Panc1 (cell line): ENCODE measurements at regions not wholly inside any gene's neighbourhood (a gene's known extent, or its start where the extent isn't known, plus 50 kb on each side); places are given as distances from the start of the nearest gene placed in this dataset.

Source experiments
- ATAC-seq: fragments of 200-7000 bp; cut with Tn5 transposase; 2 replicates; pipeline ENCODE4 v1.9.1; 2020; ENCODE audit warnings: mild to moderate bottlenecking, moderate library complexity
- BruUV-seq: library from RNA; stranded (reverse); fragments of 400-500 nt; replicated peaks from 2 replicates; lab custom pipeline; 2021; lab: Mats Ljungman, UMichigan
- CTCF ChIA-PET: fragments of 300-600 bp; sonication (Branson Sonifier 250); formaldehyde crosslinking; loops from one replicate; lab custom pipeline; 2022; ENCODE audit warnings: antibody characterized with exemption; lab: Charles Lee
- POLR2A ChIA-PET: fragments of 300-600 bp; sonication (Branson Sonifier 250); formaldehyde crosslinking; loops from one replicate; lab custom pipeline; 2022; ENCODE audit warnings: antibody characterized with exemption; lab: Charles Lee
- DNase-seq: peaks from one replicate; pipeline ENCODE4 v3.0.0-alpha.2; 2010; ENCODE audit warnings: low read depth, low spot score
- H3K27ac ChIP-seq: 2 replicates; pipeline ENCODE4 v1.5.1; 2011; ENCODE audit warnings: mild to moderate bottlenecking, low read length, inconsistent platforms
- H3K27me3 ChIP-seq: fragments of 200-500 bp; sonication (Bioruptor generic); 2 replicates; pipeline ENCODE4 v1.6.0; 2014; ENCODE audit warnings: low read length, inconsistent platforms; ENCODE audit not compliant: control insufficient read depth, insufficient read depth
- H3K36me3 ChIP-seq: fragments of 200-500 bp; sonication (Bioruptor generic); 2 replicates; pipeline ENCODE4 v1.5.1; 2014; ENCODE audit warnings: inconsistent platforms, mild to moderate bottlenecking, low read length, moderate library complexity; ENCODE audit not compliant: control insufficient read depth, insufficient read depth
- H3K4me1 ChIP-seq: 2 replicates; pipeline ENCODE4 v1.5.1; 2011; ENCODE audit warnings: inconsistent platforms, mild to moderate bottlenecking, low read length, moderate library complexity; ENCODE audit not compliant: control insufficient read depth, insufficient read depth
- H3K4me3 ChIP-seq, 2 experiments: 2 replicates each; pipeline ENCODE4 v1.5.1; 2011 to 2012; ENCODE audit warnings: low read depth in 2 of 2, low read length in 2 of 2, mild to moderate bottlenecking in 2 of 2, inconsistent platforms in 1 of 2, moderate library complexity in 1 of 2
- H3K9me3 ChIP-seq: fragments of 200-500 bp; sonication (Bioruptor generic); 2 replicates; pipeline ENCODE4 v1.5.1; 2014; ENCODE audit warnings: low read depth, mild to moderate bottlenecking, inconsistent platforms, low read length, moderate library complexity; ENCODE audit not compliant: control insufficient read depth, insufficient read depth
- CTCF ChIP-seq: fragments of 450-650 bp; IDR thresholded peaks from 2 replicates; pipeline ENCODE4 v1.5.1; 2017; ENCODE audit warnings: mild to moderate bottlenecking
- POLR2AphosphoS5 ChIP-seq: IDR thresholded peaks from 2 replicates; pipeline ENCODE4 v1.6.1; 2012; ENCODE audit warnings: mild to moderate bottlenecking, low read depth, low read length, moderate library complexity
- REST ChIP-seq, 2 experiments: IDR thresholded peaks; 2 replicates each; pipeline ENCODE4 v1.6.1; 2011 to 2012; ENCODE audit warnings: low read depth in 2 of 2, control low read depth in 1 of 2, low read length in 1 of 2, mild to moderate bottlenecking in 1 of 2, moderate library complexity in 1 of 2; ENCODE audit not compliant: insufficient read depth in 1 of 2
- SIN3A ChIP-seq: IDR thresholded peaks from 2 replicates; pipeline ENCODE4 v1.6.1; 2012; ENCODE audit warnings: low read depth, mild to moderate bottlenecking, low read length, moderate library complexity, borderline replicate concordance; ENCODE audit not compliant: insufficient read depth
- TCF7L2 ChIP-seq: IDR thresholded peaks from 2 replicates; pipeline ENCODE4 v1.6.1; 2011; ENCODE audit warnings: mild to moderate bottlenecking, low read depth, low read length, inconsistent platforms
- in situ Hi-C: cut with HindIII; loops from 2 replicates; pipeline ENCODE4 v1.10.0; 2016; ENCODE audit warnings: low sequenced_read_pairs, low pct_unique_long_range_greater_than_20kb
- intact Hi-C: fragments of 100-400 bp; cut with micrococcal nuclease; formaldehyde crosslinking; loops from one replicate; pipeline ENCODE4 v1.10.0; 2022; ENCODE audit not compliant: unreplicated experiment

- TF ChIP-seq POLR2AphosphoS5: no peak
- TF ChIP-seq REST (IDR thresholded peaks at IDR 0.05; ENCODE audit: insufficient read depth in 1 of 2, low read depth in 2 of 2, low read length in 1 of 2): no peak
- no peak for TF ChIP-seq CTCF
- TF ChIP-seq SIN3A: no peak
- TF ChIP-seq TCF7L2: no peak
- Histone ChIP-seq H3K27me3 (no peaks in the 10 kb centered on the region), H3K36me3 (no peaks in the 10 kb centered on the region), H3K27ac (no peak overlapping the region), H3K4me3 (no peak overlapping the region), H3K4me1 (no peaks in the 10 kb centered on the region), H3K9me3 (no peaks in the 10 kb centered on the region)
- POLR2A ChIA-PET: no interaction called here
- no TSS peak for BruUV-seq
- DNase-seq (no peak), ATAC-seq (no peak)
- intact Hi-C loops (no loop called here), in situ Hi-C loops (no loop called here)
- CTCF ChIA-PET: no interaction called here
These were observed 453.4 kb downstream of the OCA2 start for GRCh38 chr15:27645672-27646071.

- no peaks in the 10 kb centered on the region for H3K27me3 ChIP-seq
- no peak for TF ChIP-seq SIN3A
- TF ChIP-seq POLR2AphosphoS5: no peak
- no peak for TF ChIP-seq REST (IDR thresholded peaks at IDR 0.05; ENCODE audit: insufficient read depth in 1 of 2, low read depth in 2 of 2, low read length in 1 of 2)
- no peak for TF ChIP-seq TCF7L2
- TF ChIP-seq CTCF: no peak
- no peaks in the 10 kb centered on the region for H3K36me3 ChIP-seq
- no peak overlapping the region for H3K27ac ChIP-seq
- in situ Hi-C loops (no loop called here), intact Hi-C loops (no loop called here)
- H3K4me1 ChIP-seq: no peaks in the 10 kb centered on the region
- no peak for ATAC-seq
- H3K4me3 ChIP-seq: no peak overlapping the region
- ChIA-PET POLR2A (no interaction called here), CTCF (no interaction called here)
- no peak for DNase-seq
- BruUV-seq: no TSS peak
- no peaks in the 10 kb centered on the region for H3K9me3 ChIP-seq
These were observed 456.1 kb downstream of the OCA2 start for GRCh38 chr15:27642981-27643380.
